ENCODE measurements at regions not wholly inside any gene's neighbourhood (a gene's known extent, or its start where the extent isn't known, plus 50 kb on each side); places are given as distances from the start of the nearest gene placed in this dataset.

- Mint-ChIP-seq H3K4me3 (no peak overlapping the region), H3K4me1 (peaks cover 18% of the 10 kb centered on the region), H3K9me3 (no peaks in the 10 kb centered on the region), H3K27ac (no peak overlapping the region), H3K36me3 (ENCODE audit: low read depth) (no peaks in the 10 kb centered on the region), H3K27me3 (ENCODE audit: insufficient read depth) (peaks cover 52% of the 10 kb centered on the region)
- no peak overlapping the region for H3K27ac ChIP-seq (ENCODE audit: low read depth, low read length)
- peaks cover 3% of the 10 kb centered on the region for H3K4me1 ChIP-seq (ENCODE audit: control insufficient read depth, insufficient read depth, low read length)
- no peak overlapping the region for H3K4me3 ChIP-seq (ENCODE audit: low read length)
- H3K9me3 ChIP-seq (ENCODE audit: control insufficient read depth, low read length): no peaks in the 10 kb centered on the region
- H3K9ac ChIP-seq (ENCODE audit: extremely low read depth, low read length, poor library complexity, severe bottlenecking): no peak overlapping the region
- peaks cover 20% of the 10 kb centered on the region for H3K27me3 ChIP-seq (ENCODE audit: control insufficient read depth, insufficient read depth, low read length, poor library complexity, severe bottlenecking)
- 93 to 100% methylated on average over 4 to 6 of the region's 6 CpGs for WGBS, 2 experiments (ENCODE audit: insufficient coverage in 1 of 2, insufficient read length in 1 of 2)
- H3K36me3 ChIP-seq (ENCODE audit: control insufficient read depth, insufficient read depth, low read length): no peaks in the 10 kb centered on the region
- TF ChIP-seq CTCF (conservative IDR thresholded peaks at IDR 0.05): no peak
- no peak for DNase-seq
Observed at GRCh38 chr5:168011096-168011495, 280.3 kb upstream of the WWC1 start.

- H3K4me1 ChIP-seq (ENCODE audit: control insufficient read depth, insufficient read depth, low read length): peaks cover 3% of the 10 kb centered on the region
- no peaks in the 10 kb centered on the region for H3K36me3 ChIP-seq (ENCODE audit: control insufficient read depth, insufficient read depth, low read length)
- peaks cover 19% of the 10 kb centered on the region for H3K27me3 ChIP-seq (ENCODE audit: control insufficient read depth, insufficient read depth, low read length, poor library complexity, severe bottlenecking)
- no peaks in the 10 kb centered on the region for H3K36me3 Mint-ChIP-seq (ENCODE audit: low read depth)
- no peak overlapping the region for H3K4me3 ChIP-seq (ENCODE audit: low read length)
- no peak overlapping the region for H3K9ac ChIP-seq (ENCODE audit: extremely low read depth, low read length, poor library complexity, severe bottlenecking)
- no peak for TF ChIP-seq CTCF (conservative IDR thresholded peaks at IDR 0.05)
- H3K27ac ChIP-seq (ENCODE audit: low read depth, low read length): no peak overlapping the region
- WGBS, 2 experiments (ENCODE audit: insufficient coverage in 1 of 2, insufficient read length in 1 of 2): 95 to 100% methylated on average over 4 to 5 of the region's 5 CpGs
- no peak overlapping the region for H3K4me3 Mint-ChIP-seq
- no peaks in the 10 kb centered on the region for H3K9me3 Mint-ChIP-seq
- no peak overlapping the region for H3K27ac Mint-ChIP-seq
- peaks cover 54% of the 10 kb centered on the region for H3K27me3 Mint-ChIP-seq (ENCODE audit: insufficient read depth)
- no peaks in the 10 kb centered on the region for H3K9me3 ChIP-seq (ENCODE audit: control insufficient read depth, low read length)
- peaks cover 12% of the 10 kb centered on the region for H3K4me1 Mint-ChIP-seq
- DNase-seq: no peak
Observed at GRCh38 chr5:168012006-168012405, 279.4 kb upstream of the WWC1 start.

- no peak overlapping the region for H3K9ac ChIP-seq (ENCODE audit: extremely low read depth, low read length, poor library complexity, severe bottlenecking)
- H3K36me3 ChIP-seq (ENCODE audit: control insufficient read depth, insufficient read depth, low read length): no peaks in the 10 kb centered on the region
- H3K36me3 Mint-ChIP-seq (ENCODE audit: low read depth): no peaks in the 10 kb centered on the region
- no peak overlapping the region for H3K4me3 ChIP-seq (ENCODE audit: low read length)
- peaks cover 55% of the 10 kb centered on the region for H3K27me3 Mint-ChIP-seq (ENCODE audit: insufficient read depth)
- TF ChIP-seq CTCF (conservative IDR thresholded peaks at IDR 0.05): no peak
- no peak overlapping the region for H3K27ac Mint-ChIP-seq
- H3K4me1 Mint-ChIP-seq: peaks cover 8% of the 10 kb centered on the region
- no peak for DNase-seq
- H3K4me3 Mint-ChIP-seq: no peak overlapping the region
- H3K27ac ChIP-seq (ENCODE audit: low read depth, low read length): no peak overlapping the region
- H3K9me3 Mint-ChIP-seq: no peaks in the 10 kb centered on the region
- no peaks in the 10 kb centered on the region for H3K4me1 ChIP-seq (ENCODE audit: control insufficient read depth, insufficient read depth, low read length)
- no peaks in the 10 kb centered on the region for H3K9me3 ChIP-seq (ENCODE audit: control insufficient read depth, low read length)
- peaks cover 15% of the 10 kb centered on the region for H3K27me3 ChIP-seq (ENCODE audit: control insufficient read depth, insufficient read depth, low read length, poor library complexity, severe bottlenecking)
- WGBS, 2 experiments (ENCODE audit: insufficient coverage in 1 of 2, insufficient read length in 1 of 2): 91 to 97% methylated on average over 2 to 4 of the region's 4 CpGs
Observed at GRCh38 chr5:168013546-168013945, 277.9 kb upstream of the WWC1 start.

All from endodermal cell (in vitro differentiated cells).